ENCODE measurements at regions not wholly inside any gene's neighbourhood (a gene's known extent, or its start where the extent isn't known, plus 50 kb on each side); places are given as distances from the start of the nearest gene placed in this dataset.

DNA sequence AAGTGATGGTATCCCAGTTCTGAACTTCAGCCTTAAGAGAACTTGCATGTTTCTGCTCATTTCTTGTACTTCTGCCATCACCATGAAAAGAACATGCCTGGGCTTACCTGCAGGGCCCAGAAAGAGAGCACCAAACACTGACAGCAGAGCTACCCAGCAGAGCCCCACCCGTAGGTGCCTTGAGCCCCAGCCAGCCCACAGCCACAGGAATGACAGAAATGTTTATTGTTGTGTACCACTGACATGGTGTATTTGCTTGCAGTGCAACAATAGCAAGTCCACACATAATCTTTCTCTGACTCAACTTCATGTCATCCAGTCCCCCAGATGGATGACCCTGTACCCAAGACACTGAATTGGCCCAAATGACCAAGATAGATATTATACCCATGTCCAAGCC, 195.2 kb downstream of the TSHZ3 start:
- DNase-seq, result no peak

DNA sequence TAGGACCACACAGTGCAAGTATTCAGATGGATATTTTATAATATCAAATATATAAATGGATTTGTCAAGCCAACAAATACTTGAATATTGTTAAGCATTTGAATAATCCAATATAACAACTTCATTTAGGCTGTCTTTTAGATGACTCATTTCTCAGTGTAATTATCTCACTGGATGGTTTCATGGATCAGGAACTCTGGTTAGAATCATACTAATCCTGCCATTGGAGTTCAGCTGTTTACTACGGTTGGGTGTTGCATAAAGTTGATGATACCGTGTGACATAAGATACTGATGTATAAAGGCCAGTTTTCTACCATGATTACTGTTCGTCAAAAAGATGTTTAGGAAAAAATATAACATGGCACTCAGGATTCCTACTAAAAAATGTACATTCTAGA, 196.3 kb downstream of the TSHZ3 start:
- DNase-seq, result no peak

DNA sequence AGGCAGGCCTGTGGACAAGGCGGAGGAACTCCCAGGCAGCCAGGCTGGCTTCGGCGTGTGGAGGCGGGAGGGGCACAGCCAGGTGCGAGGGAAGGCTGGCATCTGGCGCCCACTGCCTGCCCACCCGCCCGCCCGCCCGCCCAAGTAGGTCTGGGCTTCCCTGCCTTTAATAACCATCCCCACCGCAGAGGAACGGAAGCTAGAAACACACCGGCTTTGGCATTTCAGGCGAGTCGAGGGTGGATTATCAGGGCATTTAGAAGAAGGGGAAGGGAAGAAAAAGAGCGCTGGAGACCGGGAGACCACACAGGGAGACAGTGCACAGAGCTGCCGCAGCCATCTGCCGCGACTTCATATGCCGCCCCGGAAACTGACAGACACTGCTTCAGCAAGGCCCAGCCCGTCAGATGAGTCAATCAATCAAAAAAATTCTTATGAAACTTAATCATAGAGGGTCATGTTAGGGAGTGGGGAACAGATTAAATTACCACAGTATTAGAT, 199.7 kb downstream of the TSHZ3 start:
- DNase-seq, result no peak

DNA sequence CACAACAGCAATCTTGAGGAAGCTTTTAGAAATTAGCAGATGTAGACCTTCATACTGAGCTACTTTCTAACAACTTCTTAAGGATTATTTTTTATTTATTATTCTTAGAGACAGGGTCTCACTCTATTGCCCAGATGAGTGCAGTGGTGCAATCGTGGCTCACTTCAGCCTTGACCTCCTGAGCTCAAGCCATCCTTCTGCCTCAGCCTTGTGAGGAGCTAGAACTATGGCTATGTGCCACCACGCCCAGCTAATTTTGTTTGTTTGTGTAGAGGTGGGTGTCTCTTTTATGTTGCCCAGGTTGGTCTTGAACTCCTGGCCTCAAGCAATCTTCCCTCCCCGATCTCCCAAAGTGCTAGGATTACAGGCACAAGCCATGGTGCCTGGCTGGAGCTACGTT, 200.6 kb downstream of the TSHZ3 start:
- no peak for DNase-seq

DNA sequence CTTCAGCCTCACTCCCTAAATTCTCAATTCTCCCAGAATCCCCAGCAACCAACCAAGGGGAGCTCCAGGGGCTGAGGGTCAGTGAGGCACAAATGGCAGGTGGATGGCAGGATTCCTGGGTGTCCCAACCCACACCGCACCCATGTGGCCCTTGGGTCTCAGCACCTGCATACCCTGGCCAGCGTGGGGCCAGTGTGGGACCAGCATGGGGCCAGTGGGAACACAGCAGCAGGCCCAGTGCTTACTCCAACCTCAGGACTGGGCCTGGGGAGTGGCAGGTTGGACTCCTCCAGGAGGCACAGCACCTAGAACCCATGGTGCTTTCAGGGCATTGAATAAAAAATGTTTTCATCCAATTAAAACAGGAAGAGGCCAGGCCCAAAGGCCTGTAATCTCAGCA, 202.0 kb downstream of the TSHZ3 start:
- no peak for DNase-seq

DNA sequence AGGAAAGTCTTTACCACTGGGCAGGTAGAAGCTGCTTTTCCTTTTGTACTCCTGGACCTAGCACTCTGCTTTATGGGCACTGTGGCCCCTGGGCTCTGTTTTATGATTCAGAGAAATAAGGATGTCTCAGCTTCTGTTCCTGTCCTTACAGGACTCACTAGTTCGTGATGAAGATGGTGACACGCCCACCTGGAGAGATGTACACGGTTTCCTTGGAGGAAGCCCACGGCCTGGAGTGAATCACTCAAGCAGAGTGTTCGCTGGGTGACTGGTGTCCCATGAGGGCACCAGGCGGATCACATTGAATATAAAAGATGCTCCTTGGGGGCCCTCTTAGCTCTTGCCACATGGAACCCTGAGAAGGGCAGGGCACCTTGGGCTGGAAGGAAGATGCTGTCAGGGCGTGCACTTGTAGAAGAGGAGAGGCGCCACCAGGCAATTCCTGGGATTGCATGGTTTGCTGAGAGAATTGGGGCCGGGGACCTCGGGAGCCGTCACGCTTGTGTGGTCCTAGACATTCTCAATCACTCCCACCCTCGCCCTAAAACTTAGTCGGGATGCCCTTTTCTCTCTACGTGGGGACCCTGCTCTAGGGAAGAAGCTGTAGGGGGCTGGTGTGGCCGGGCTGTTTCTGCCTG, 202.6 kb downstream of the TSHZ3 start:
- DNase-seq, result no peak

DNA sequence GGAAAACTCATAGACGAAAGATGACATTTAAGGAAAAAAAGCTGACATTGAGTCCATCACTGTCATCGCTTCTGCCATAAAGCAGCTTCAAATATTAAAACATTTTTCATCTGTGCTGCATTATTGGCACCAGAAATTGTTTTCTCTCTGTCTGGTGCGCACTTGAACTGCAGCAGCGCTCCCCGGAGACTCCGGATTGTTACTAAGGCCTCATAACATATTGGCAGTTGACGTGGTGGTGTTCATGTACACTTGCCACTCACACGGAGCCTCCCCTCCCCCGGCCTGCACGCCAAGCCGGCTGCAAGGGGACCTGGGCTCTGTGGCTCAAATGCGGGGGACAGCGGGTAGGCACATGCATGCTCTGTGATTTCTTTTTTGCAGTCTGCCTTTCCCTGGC, 203.2 kb downstream of the TSHZ3 start:
- DNase-seq, result no peak

DNA sequence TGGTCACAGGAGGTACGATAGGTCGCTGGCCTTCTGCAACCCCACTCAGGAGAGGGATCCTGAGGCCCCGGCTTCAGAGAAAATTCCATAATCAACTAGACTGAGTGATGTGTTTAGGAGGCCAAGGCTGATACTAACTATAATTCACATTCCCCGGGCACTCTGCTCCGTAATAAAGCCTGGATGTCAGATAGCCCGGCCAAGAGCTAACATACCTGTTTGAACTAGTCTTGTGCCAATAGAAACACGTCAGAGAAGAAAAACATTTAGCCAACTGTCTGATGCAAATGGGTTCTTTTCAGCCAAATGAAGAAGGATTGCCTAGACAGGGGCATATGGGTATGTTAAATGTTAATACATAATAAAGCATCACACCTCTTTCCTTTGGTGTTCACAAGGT, 204.2 kb downstream of the TSHZ3 start:
- no peak for DNase-seq

DNA sequence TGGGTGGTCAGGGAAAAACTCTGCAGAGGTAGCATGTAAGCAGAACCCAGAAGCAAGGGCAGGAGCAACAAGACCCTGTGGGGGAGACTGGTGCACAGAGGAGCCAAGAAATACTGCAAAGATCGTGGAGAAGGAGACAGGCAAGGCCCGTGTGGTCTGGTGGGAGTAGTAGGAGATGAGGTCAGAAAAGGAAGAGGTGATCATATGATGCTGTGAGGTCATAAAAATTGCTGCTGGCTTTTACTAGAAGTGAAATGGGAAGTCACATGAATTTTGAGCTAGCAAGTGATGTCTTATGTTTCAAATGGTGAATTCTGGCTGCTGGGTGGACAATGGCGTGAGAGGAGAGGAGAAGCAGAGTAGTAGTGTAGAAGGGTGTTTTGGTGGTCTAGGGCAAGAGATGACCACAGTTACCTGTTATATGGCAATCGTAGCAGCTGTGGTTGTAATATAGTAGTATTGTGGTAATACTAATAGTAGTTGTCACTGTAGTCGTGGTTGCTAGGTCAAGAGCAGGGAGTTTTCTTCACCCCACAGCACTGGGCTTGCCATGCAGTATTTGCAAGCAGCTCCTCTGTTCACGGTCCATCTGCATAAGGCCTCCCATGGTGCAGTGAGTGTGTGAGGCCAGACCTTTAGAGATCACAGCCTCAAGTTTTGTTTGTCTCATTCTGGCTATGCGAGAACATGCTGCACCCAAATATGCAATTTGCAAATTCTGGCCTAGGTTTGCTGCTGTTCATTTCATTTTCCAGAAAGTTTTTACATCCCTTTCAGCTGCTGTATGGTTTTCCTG, 205.0 kb downstream of the TSHZ3 start:
- DNase-seq, result no peak

DNA sequence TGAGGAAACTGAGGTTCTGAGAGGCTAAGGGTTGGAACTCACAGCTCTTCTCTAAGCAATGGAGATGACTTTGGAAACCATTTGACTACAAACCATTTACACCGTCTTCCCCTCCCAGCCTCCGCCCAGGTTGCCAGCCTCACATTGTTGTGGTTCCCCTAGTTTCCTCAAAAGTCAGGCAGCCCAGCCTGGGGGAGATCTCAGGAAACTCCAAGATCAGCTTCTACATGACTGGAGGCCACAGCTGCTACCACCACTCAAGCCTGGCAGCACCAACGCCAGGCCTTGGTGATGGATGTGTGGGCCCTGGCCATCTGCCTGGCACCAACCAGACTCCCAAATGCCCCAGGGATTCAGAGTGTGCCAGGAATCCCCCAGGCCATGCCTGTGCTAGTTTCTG, 207.9 kb downstream of the TSHZ3 start:
- no peak for DNase-seq

DNA sequence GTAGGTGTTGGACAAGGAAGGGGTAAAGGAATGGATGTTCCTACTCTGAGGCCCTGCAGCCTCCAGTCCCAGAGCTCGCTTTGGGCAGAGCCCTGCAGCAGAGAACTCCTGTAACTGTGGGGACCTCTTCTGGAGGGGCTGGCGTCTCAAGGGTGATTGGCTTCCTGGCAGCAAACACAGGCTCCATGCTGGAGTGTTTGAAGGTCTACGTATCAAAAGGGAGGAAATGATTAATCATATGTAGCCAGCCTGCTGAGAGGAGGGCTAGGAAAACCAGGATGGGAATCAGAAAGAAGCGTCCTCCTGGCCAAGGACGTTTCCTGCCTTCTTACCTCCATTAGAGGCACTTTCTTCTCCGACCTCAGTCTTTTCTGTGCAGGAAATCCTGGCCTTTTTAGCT, 208.5 kb downstream of the TSHZ3 start:
- no peak for DNase-seq

DNA sequence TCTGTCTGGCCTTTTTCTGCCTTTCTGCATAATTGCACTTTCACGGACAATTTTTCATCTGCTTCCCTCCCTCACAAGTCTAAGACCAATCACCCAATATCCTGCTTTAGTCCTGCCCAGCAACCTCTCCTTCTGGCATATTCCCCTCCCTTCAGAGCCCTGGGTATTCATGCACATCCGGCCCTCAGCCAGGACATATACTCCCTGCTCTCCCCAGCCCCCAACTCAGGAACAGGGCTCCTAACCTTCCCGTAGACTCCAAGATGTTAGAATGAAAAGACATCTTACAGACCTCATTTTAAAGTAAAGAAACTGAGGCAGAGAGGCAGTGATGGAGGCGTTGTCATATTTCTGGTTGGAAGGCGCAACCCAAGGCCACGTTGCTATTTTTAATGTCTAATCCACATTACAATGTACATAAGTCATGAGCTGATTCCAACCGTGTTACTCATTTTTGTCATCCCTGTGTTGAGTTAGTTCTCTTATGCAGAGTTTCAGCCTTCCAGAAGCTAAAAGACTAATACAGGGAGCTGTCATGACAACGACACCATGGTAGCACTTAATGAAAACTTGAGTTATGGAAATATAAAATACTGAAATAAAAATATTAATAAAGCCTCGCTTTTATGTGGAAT, 209.2 kb downstream of the TSHZ3 start:
- DNase-seq, result no peak

DNA sequence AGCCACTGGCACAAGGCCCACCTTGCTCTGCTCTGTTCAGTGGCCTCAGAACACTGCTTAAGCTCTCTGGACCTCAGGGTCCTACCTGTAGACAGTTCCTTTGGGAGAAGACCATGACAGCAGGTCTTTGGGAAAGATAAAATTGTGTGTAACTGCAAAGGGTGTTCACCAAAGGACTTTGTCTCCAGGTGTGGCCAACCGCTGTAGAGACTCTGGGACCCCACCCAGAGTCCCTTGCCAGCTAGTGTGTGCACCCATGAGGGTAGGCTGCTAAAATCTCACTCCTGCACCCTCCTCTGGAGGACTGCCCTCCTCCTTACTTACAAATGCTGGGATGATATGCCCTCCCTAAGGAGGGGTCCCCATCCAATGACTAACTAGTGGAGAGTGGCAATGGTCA, 211.2 kb downstream of the TSHZ3 start:
- no peak for DNase-seq

DNA sequence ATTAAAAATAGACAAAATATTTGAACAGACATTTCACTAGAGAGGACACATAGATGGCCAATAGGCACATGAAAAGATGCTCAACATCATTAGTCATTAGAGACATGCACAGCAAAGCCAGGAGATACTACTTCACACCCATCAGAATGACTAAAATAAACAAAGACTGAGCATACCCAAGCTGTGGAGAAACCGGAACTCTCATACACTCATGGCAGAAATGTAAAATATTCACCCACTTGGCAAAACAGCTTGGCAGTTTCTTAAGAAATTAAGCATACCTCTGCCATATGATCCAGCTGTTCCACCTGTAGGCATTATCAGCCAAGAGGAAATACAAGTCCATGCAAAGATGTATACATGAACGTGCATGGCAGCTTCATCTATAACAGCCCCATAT, 213.4 kb downstream of the TSHZ3 start:
- DNase-seq, result no peak

DNA sequence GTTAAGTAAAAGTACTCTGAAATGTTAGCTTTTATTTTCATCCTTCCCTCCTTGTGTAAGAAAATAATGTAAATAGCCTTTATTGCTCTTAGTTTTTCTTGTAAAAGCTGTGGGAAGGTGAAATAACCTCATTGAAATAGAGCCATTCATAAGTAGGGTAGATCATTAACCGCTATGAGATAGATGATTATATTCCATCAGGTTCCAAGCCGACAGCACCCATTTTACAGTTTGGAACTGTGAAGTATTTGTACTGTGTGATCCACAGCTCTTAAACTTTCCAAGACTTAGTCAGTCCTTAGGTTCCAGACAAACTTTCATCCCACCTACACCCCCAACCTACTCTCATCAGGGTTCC, 216.5 kb downstream of the TSHZ3 start:
- DNase-seq, result no peak

DNA sequence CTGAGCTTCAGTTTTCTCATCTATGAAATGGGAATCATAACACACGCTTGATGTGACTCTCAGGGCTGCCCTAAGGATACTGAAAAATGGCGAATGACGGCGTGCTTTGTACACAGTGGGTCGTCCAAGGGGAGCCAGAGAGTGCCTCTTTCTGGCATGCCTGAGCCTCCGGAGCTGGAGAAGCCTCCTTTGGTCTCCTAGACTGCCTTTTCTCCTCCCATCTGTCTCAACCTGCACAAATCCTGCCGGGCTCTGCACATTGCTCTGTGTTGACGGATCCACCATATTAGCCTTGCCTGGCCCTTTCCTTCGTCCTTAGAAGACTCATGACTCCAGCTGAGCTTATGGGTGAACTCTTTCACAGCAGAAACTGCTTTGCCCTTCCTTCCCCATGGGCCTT, 220.9 kb downstream of the TSHZ3 start:
- DNase-seq, result no peak

DNA sequence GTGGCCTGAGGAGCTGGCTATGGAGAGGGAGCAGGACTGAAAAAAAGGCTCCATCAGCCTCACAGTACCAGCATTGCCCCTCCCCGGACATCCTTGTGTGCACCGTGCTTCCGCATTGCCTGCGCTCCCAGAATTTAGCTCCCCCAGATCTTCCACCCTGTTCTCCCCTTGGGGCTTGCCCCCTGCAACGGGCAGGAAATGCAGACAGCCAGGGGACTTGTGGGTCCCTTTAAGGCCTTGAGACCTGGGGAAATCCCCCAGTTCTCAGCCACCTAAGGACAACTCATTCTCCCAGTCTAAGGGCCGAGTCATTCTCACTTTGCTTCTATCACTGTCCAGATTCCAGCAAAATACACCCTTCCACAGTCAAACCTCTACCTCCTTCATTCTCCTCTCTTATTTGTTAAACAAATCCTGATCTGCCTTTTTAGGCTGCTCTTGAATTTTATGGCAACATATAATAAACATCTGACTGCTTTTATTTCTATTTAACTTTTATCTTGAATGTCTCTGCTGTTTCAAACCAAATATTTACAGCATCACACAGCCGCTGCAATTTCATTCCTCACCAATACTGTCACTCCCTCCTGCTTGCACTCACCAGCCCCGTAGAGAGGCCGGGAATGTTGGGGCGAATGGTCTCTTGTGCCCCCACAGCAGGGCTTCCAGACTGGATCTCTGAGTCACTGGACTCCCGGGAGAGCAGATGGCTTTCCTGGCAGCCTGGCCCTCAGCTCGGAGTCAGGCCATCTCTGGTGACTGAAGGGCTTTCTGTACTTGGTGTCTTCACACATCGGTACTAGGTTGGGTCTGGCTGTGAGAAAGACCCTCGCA, 221.9 kb downstream of the TSHZ3 start:
- DNase-seq, result no peak

DNA sequence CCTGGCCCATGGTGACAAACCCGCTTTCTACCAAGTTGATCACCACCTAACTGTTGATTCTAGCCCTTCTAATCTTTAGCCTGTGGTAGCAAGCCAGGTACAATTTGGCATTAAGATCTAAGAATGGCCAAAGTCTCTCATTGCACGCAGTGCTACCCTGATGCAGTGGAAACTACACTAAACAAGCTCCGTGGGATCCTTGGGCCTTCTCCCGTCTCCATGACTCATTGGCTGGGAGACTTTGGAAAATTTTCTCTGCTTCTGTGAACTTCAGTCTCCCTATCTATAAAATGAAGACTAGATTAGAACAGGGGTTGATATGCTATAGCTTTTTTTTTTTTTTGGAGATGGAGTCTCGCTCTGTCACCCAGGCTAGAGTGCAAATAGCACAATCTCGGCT, 223.0 kb downstream of the TSHZ3 start:
- no peak for DNase-seq

DNA sequence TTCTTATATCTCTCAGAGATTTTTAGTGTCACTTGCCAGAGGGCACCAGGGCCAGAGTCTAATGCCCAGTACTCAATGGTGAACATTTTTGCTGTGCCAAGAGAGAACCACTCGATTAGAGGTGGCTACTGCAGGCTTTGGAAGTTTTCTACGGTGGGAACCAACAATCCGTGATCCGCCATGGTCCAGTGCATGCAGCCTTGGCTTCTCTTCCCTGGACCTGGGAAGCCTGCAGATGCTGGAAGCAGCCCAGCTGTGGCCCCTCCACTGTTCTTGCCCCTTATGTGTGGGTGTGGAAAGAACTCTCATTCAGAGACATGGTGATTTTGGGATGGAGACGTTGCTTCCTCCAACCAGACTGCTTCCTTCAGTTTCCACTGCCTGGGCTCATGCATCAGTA, 224.2 kb downstream of the TSHZ3 start:
- DNase-seq, result no peak

DNA sequence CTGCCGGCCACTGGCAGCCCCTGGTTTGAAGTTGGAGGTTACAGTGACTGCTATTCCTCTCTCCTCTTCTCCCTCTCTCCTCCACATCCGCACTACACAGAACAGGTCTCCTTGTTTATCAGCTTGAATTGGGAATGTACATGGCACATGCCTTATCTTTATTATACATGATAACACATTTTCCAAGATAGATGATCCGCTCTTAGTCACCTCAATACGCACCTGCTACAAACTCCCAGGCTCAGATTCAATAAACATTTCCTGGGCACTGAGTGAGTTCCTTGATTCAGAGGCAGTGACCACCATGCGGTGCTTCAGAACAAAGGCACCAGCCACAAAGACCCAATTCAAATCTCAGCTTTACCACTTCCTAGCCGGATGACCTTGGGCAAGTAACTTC, 227.7 kb downstream of the TSHZ3 start:
- DNase-seq, result no peak

DNA sequence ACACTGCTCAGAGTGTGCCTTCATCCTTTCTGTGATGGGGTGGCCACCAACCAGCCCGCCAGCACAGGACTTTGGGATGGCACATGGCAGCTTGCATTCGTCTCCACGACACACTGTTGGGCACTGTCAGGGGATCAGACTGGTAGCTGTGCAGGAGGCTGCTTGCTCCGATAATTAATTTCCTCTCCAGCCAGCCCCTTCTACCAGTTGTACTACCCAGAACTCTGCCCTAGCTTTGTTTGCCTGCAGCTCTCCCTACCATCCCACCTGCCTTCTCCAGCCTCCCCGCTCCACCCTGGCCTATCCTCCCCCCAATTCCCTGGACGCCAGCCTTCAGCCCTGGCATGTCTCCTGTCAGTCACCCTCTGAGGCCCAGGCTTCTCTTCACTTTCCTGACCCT, 228.3 kb downstream of the TSHZ3 start:
- no peak for DNase-seq

DNA sequence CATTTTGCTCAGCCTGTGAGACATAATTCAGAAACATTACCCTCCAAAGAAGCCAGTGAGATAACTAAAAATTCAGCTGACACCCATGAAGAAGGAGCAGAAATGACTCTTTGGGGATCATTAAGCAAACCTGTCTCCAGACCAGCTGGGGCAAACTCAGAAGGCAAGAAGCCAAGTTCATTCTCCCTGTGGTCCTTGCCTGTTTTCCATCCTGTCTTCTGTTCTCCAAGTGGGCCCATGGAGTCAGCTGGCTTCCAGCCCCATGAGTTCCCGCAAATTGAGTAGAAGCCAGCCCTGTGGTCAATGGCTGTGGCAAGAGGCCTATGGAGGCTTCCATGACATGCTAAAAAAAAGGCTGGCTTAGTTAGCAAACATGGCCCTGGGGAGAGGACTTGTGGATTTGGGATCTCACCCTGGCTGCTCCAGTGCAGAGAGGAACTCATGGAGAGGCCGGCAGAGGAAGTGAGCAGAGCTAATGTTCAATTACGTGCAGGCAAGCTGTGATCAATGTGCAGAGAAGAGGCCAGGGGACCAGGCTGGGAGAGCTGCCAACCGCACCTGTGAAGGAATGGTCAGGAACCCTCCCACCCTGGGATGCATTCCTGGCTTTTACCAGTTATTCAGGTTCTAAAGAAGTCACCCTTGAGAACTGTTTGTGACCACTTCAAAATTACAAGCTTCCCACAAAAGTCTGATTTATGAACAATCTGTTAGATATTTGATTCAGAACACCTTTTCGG, 229.1 kb downstream of the TSHZ3 start:
- DNase-seq, result no peak

DNA sequence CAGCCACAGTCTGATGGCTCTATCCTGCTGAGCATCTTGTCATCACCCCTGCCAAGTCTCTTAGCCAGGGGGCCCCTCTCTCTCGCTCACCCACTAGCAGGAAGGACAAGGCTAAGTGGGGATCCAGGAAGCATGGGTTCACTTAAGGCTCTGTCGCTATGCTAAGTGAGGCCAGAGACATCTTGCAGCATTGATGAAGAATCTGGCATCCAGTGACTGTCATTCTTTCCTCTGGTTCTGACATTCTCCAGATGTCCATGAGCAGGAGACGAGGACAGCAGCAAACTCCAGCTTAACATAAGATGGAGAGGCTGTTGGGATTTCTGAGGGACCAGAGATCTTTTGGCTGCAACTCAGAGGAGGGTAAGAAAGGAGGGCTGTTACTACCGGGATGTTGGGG, 230.2 kb downstream of the TSHZ3 start:
- DNase-seq, result no peak
